SK-N-SH (cell line): ENCODE measurements at regions not wholly inside any gene's neighbourhood (a gene's known extent, or its start where the extent isn't known, plus 50 kb on each side); places are given as distances from the start of the nearest gene placed in this dataset.

Experiments
- CTCF ChIP-seq: fragments of 200-600 bp; sonication (generic); IDR thresholded peaks from 2 replicates; pipeline ENCODE4 v1.6.1; 2017; ENCODE audit warnings: antibody characterized with exemption, mild to moderate bottlenecking, moderate library complexity
- EZH2phosphoT487 ChIP-seq: fragments of 200-600 bp; sonication (generic); IDR thresholded peaks from 2 replicates; pipeline ENCODE4 v1.6.1; 2017; ENCODE audit warnings: low read depth, mixed run types, mild to moderate bottlenecking, antibody characterized with exemption, moderate library complexity, borderline replicate concordance
- FOXJ3 ChIP-seq: sonication (generic); formaldehyde crosslinking; IDR thresholded peaks from 2 replicates; pipeline ENCODE4 v1.5.1; 2020; ENCODE audit warnings: mild to moderate bottlenecking, missing genetic modification reagents
- NFIC ChIP-seq: IDR thresholded peaks from 2 replicates; pipeline ENCODE4 v1.4.0; 2012; ENCODE audit warnings: borderline replicate concordance
- REST ChIP-seq: IDR thresholded peaks from 2 replicates; pipeline ENCODE4 v1.6.1; 2012; ENCODE audit warnings: mild to moderate bottlenecking, low read depth, low read length, moderate library complexity
- RXRA ChIP-seq: IDR thresholded peaks from 2 replicates; pipeline ENCODE4 v1.4.0; 2012; ENCODE audit warnings: low read depth, mild to moderate bottlenecking, borderline replicate concordance
- YY1 ChIP-seq: IDR thresholded peaks from 2 replicates; pipeline ENCODE4 v1.4.0; 2012; ENCODE audit warnings: low read depth, mild to moderate bottlenecking

- TF ChIP-seq REST = no peak
- no peak for TF ChIP-seq CTCF
- TF ChIP-seq YY1 = no peak
- TF ChIP-seq NFIC = no peak
- TF ChIP-seq FOXJ3 (CRISPR knock-in tag) = no peak
- no peak for TF ChIP-seq EZH2phosphoT487
- no peak for TF ChIP-seq RXRA
These were observed 67.4 kb upstream of the F3 start for GRCh38 chr1:94608852-94609530.
